ENCODE measurements at regions not wholly inside any gene's neighbourhood (a gene's known extent, or its start where the extent isn't known, plus 50 kb on each side); places are given as distances from the start of the nearest gene placed in this dataset.
A peak's percentile ranks its signal among the peaks of the same experiment; 100 is the strongest.

- DNase-seq, result no peak
Measured at GRCh38 chr13:88103824-88104223, 432.7 kb downstream of the SLITRK5 start.

DNA sequence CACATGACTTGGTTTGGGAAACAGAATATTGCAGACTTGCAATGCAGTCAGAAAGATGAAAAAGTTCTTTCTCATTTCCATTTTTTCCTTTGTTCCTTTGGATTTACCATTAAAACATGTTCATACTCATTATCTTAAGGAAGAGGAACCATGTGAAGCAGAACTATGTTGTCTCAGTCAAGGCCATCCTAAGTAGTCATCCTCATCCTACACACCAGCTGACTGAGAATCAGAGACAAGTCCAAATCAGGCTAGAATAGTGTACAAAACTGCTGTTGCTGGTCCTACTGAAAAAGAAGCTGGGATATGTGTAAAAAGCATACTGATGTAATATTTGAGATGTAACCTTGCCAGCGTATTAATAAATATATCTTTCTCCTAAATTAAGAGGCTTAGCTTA, 433.4 kb downstream of the SLITRK5 start:
- no peak for DNase-seq

DNA sequence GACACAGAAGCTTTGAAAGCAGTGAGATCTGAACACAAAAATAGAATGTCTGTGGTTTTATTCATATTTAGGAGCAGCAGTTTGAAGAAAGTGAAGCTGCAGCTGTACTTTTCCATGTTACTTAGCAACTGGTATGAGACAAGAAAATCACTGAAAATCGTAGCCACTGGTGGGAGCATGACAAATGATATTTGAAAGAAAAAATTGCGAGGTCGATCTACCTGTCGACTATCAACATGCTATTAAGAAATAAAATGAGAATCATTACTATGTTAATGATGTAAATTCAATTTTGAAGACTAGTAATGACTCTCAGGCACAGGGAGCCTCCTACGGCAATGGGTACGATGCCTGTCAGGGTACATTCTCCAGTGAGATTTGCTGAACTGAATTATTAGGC, 436.4 kb downstream of the SLITRK5 start:
- no peak for DNase-seq

DNA sequence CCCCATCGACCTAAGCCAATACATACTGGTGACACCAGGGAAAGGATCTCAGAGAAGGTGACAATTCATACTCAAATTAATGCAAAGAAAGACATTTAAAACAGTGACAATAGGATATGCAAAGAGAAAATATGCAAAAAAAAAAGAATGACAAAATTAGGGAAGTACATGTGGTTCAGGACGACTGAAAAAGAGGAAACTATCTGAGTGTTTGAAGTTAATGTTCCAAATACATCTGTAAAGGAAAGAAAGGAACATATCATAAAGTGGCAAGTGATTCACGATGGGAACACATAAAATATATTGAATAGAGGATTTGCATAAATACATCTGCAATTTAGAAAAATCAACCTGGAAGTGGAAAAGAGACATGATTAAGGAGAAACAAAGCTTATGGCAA, 441.4 kb downstream of the SLITRK5 start:
- no peak for DNase-seq

- DNase-seq, result no peak
Measured at GRCh38 chr13:88115976-88116375, 444.8 kb downstream of the SLITRK5 start.

- no peak for DNase-seq
Measured at GRCh38 chr13:88118952-88119351, 447.8 kb downstream of the SLITRK5 start.

DNA sequence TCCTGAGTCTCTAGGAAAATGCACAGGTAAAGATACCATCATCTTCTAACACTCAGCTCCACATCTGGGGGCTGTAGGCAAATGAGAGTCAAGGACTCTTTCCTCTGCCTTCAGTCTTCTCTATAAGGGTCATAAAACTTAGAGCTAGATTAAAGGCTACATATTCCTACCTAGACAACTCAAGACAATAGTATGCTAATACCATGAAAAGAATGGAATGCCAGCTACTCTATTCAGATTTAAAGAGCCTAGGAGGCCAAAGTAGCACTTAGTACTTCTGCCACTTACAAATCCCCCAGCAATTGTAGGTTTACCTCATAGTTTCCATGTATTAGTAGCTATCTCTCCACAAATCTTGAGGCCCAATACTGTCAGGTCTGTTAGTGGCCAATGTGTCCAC, 453.0 kb downstream of the SLITRK5 start:
- DNase-seq, result no peak

DNA sequence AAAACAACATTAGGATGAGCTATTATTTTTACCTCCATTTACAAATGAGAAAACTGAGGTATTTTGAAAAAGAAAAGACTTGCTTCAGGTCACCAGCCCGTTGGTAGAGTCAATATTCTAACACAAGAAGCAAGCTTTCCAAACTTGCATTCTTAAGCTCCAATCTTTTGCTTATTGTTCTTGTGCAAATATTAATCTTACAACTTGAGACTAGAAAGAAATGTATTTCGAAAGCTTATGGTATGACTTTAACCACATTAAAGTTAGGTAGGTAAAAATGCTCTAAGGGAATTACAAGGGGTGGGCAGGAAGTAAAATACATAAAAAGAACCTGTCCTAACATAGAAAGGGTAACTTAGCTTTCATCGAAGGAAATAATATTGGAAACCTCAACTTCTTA, 453.9 kb downstream of the SLITRK5 start:
- DNase-seq, result no peak

GRCh38 chr13:88136098-88136790, 465.1 kb downstream of the SLITRK5 start:
- no peak for DNase-seq

GRCh38 chr13:88142653-88143052, 471.5 kb downstream of the SLITRK5 start:
- no peak for DNase-seq

GRCh38 chr13:88144580-88144979, 473.4 kb downstream of the SLITRK5 start:
- no peak for DNase-seq

GRCh38 chr13:88153353-88153752, 482.2 kb downstream of the SLITRK5 start:
- DNase-seq, result no peak

DNA sequence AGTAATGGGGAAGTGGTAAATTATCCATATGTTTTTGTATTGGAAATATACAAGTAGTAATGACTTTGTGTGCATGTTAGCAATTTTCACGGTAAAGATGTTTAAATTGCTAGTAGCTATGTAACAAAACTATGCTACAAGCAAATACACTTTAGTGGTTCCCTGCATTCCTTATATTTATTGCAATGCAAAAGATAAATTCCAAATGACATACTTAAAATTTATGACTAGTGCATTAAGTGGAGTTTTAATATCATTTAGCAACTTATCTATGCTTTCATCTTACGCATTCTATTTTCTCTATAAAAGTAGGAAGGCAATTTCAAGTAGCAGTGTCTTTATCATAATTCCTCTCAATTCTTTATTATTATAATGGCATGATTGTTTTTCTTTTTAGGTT, 482.8 kb downstream of the SLITRK5 start:
- no peak for DNase-seq

DNA sequence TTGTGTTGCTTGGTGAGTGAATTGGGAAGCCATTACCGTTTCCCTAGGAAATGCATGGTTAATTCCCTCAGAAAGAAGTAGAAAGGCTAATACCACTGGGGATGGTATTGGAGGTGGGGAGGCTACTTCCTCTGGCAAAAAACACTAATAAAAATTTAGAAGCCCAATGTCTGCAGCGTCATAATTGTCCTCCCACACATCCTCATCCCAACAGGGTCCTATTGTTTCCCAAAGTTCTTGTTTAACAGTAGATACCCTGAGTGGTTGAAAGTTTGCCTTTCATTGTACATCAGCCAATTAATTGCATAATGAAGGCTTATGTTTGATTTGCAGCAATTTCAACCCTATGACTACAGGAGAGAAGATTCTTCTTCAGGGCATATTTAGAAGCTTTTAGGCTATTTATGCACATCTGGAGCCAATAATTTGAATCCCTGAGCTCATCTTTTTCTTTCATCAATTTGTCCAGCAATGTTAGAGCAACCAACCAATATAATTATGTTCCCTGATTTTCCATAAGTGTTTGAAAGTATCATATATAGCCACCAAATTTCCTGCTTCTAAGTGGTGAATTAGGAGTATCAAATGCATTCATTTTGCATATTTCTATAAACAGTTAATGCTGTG, 491.0 kb downstream of the SLITRK5 start:
- no peak for DNase-seq

DNA sequence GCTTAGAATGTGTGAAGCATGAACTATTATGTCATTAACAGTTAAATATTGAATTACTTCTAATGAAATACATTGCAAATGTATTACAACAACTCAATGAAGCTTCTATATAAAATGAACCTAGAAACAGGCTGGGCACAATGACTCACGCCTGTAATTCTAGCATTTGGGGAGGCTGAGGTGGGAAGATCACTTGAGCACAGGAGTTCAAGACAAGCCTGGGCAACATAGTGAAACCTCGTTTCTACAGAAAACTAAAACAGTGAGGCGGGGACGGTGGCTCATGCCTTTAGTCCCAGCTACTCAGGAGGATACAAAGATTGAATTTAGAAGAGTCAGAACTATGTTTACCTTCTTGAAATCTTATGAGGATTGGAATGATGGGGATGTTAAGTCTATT, 505.1 kb downstream of the SLITRK5 start:
- no peak for DNase-seq

- no peak for DNase-seq
Measured at GRCh38 chr13:88183440-88183839, 512.3 kb downstream of the SLITRK5 start.

DNA sequence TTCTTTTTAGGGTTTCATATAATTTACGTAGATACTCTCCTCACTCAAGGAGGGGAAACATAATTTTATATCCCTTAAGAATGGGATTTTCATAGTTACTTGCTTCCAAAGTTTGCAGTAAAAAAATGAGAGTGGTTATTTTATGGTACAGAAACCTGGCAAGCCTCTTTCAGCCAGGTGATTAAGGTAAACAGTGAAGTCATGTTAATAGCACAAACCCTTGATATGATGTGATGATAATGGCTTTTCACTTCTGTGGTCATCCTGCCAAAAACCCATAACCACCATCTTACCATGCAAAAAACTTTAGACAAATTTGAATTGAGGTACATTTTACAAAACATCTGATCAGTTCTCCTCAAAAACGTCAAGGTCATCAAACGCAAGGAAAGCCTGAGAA, 517.8 kb downstream of the SLITRK5 start:
- no peak for DNase-seq

GRCh38 chr13:88189728-88190127, 518.6 kb downstream of the SLITRK5 start:
- DNase-seq, result no peak

DNA sequence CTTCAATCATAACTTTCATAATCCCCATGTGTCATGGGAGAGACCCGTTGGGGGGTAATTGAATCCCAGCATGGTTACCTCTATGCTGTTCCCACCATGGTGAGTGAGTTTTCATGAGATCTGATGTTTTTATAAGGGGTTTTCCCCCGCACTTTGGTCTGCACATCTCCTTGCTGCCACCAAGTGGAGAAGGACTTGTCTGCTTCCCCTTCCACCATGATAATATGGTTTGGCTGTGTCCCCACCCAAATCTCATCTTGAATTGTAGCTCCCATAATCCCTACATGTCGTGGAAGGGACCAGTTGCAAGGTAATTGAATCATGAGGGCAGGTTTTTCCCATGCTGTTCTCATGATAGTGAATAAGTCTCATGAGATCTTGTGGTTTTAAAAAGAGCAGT, 524.9 kb downstream of the SLITRK5 start:
- no peak for DNase-seq

GRCh38 chr13:88217372-88217771, 546.2 kb downstream of the SLITRK5 start:
- peak; percentile 83 for DNase-seq

- peak; percentile 62 for DNase-seq
Measured at GRCh38 chr13:88217883-88218282, 546.7 kb downstream of the SLITRK5 start.

DNA sequence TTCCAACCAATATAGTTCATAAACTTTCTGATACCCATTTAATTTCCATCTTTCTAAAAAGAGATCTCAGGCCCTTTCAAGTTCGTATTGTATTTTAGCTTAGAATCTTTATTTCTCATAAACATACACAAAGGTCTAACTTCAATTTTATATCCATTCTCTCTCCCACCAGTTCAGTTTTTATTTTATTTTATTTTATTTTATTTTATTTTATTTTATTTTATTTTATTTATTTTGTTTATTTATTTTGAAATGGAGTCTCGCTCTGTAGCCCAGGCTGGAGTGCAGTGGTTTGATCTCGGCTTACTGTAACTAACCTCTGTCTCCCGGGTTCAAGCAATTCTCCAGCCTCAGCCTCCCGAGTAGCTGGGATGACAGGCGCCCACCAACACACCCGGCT, 552.8 kb downstream of the SLITRK5 start:
- no peak for DNase-seq

DNA sequence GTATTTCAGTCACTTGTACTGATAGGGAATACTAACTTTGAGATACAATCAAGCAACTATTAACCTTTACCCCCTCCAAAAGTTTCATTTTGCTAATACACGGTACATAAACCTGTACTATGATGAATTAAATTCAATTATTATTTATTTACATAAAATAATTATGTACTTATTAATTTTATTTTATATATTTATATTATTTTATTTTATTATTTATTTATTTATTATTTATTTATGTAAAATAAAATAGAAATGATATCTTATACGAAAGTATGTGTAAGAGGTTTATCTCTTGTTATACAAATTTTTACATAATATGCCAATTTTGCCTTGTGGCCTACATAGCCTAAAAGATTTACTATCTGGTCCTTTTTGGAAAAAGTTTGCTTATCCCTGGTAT, 564.3 kb downstream of the SLITRK5 start:
- no peak for DNase-seq

DNA sequence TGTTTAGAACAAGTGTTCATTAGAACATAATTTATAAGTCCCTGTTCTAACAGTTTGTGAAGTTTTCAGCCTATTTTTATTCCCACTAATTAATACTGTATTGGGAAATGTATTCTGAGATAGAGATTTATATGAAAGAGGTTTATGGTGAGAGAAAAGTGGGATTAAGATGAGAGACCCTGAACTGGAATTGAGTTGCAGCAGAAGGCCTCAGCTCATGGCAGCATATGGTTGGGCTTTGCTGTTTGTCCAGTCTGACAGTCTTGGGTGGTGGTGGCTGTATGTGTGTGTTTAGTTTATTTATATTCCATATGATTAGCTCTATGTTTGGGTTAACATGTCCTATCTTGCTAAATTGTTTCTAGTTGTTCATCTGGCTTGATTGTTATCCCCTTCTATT, 575.1 kb downstream of the SLITRK5 start:
- DNase-seq, result no peak

DNA sequence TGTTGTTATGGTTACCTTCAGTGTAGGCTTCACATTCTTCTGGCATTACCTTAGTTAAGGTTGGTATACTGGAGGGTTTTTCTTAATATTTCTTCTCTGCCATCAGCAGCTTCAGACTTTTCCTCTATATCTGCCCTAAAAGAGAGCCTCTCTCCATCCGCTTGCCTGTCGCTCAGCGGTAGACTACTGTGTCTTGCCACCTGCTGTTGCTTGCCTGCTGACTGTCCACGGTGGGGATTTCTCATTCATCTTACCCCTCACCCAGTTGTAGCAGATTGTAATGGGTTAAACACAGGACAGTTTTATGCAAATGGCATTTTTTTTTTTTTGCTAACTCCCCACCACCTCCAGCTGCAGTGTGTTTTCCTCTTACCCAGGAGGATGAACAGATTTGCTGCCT, 577.2 kb downstream of the SLITRK5 start:
- no peak for DNase-seq
